ENCODE measurements at regions not wholly inside any gene's neighbourhood (a gene's known extent, or its start where the extent isn't known, plus 50 kb on each side); places are given as distances from the start of the nearest gene placed in this dataset.

- H3K4me1 ChIP-seq (replicated peaks in 1 of 2): no peaks in the 10 kb centered on the region
- TF ChIP-seq POLR2A (IDR thresholded peaks at IDR 0.05) (no peak), CTCF (IDR thresholded peaks at IDR 0.05) (no peak)
- no peaks in the 10 kb centered on the region for H3K9me3 ChIP-seq (replicated peaks in 1 of 3)
- WGBS, 4 donors: 79 to 87% (median 82%) methylated on average over 2 of the region's 2 CpGs
- H3K27ac ChIP-seq: no peak overlapping the region
- no peaks in the 10 kb centered on the region for H3K27me3 ChIP-seq
- H3K36me3 ChIP-seq (replicated peaks in 1 of 2): no peaks in the 10 kb centered on the region
- intact Hi-C loops (cut with DNase I): no loop called here
- DNase-seq: no peak
- H3K4me3 ChIP-seq: no peak overlapping the region
These were observed 219.4 kb downstream of the HNMT start for GRCh38 chr2:138183705-138184104.

GRCh38 chr2:138184428-138184827 is 220.2 kb downstream of the HNMT start:
- Histone ChIP-seq H3K27me3 (no peaks in the 10 kb centered on the region), H3K4me3 (no peak overlapping the region), H3K9me3 (replicated peaks in 1 of 3) (no peaks in the 10 kb centered on the region), H3K4me1 (replicated peaks in 1 of 2) (no peaks in the 10 kb centered on the region), H3K27ac (no peak overlapping the region), H3K36me3 (replicated peaks in 1 of 2) (no peaks in the 10 kb centered on the region)
- no peak for DNase-seq
- 75 to 92% (median 81%) methylated on average over 1 of the region's 1 CpG for WGBS, 4 donors
- intact Hi-C loops (cut with DNase I): no loop called here
- TF ChIP-seq POLR2A (IDR thresholded peaks at IDR 0.05) (no peak), CTCF (IDR thresholded peaks at IDR 0.05) (no peak)

- Histone ChIP-seq H3K4me3 (no peak overlapping the region), H3K27me3 (no peaks in the 10 kb centered on the region), H3K27ac (no peak overlapping the region), H3K36me3 (replicated peaks in 1 of 2) (no peaks in the 10 kb centered on the region), H3K9me3 (replicated peaks in 1 of 3) (no peaks in the 10 kb centered on the region), H3K4me1 (replicated peaks in 1 of 2) (no peaks in the 10 kb centered on the region)
- DNase-seq: no peak
- 90 to 95% (median 94%) methylated on average over 5 of the region's 5 CpGs for WGBS, 4 donors
- TF ChIP-seq CTCF (IDR thresholded peaks at IDR 0.05) (no peak), POLR2A (IDR thresholded peaks at IDR 0.05) (no peak)
- intact Hi-C loops (cut with DNase I): no loop called here
These were observed 221.6 kb downstream of the HNMT start for GRCh38 chr2:138185827-138186226.

- Histone ChIP-seq H3K36me3 (replicated peaks in 1 of 2) (no peaks in the 10 kb centered on the region), H3K4me1 (replicated peaks in 1 of 2) (no peaks in the 10 kb centered on the region), H3K9me3 (replicated peaks in 1 of 3) (no peaks in the 10 kb centered on the region), H3K27me3 (no peaks in the 10 kb centered on the region), H3K27ac (no peak overlapping the region), H3K4me3 (no peak overlapping the region)
- 79 to 85% (median 84%) methylated on average over 5 of the region's 5 CpGs for whole genome bisulfite sequencing, 4 donors
- intact Hi-C loops (cut with DNase I): no loop called here
- no peak for TF ChIP-seq POLR2A (IDR thresholded peaks at IDR 0.05)
- TF ChIP-seq CTCF (IDR thresholded peaks at IDR 0.05): no peak
- no peak for DNase-seq
These were observed 222.9 kb downstream of the HNMT start for GRCh38 chr2:138187221-138187620.

Data from adrenal gland (tissue), 9 donors.